Umbilical cord (tissue), 1 donor: ENCODE measurements at regions not wholly inside any gene's neighbourhood (a gene's known extent, or its start where the extent isn't known, plus 50 kb on each side); places are given as distances from the start of the nearest gene placed in this dataset.

Experiments used
- DNase-seq: peaks from one replicate; pipeline ENCODE4 v3.0.0-alpha.2; 2015; ENCODE audit warnings: low spot score

- no peak for DNase-seq
Observed at GRCh38 chr1:39085174-39085573, 59.0 kb downstream of the NDUFS5 start.

- DNase-seq = peak; percentile 57
Observed at GRCh38 chr1:39086386-39086785, 60.2 kb downstream of the NDUFS5 start.

GRCh38 chr1:39086865-39087409 is 60.8 kb downstream of the NDUFS5 start:
- peak; percentile 91 for DNase-seq

GRCh38 chr1:39087435-39087834 is 61.3 kb downstream of the NDUFS5 start:
- no peak for DNase-seq

- no peak for DNase-seq
Observed at GRCh38 chr1:39088658-39089057, 62.5 kb downstream of the NDUFS5 start.

- DNase-seq = no peak
Observed at GRCh38 chr1:39089931-39090521, 63.9 kb downstream of the NDUFS5 start.

GRCh38 chr1:39090757-39091380 is 64.7 kb downstream of the NDUFS5 start:
- no peak for DNase-seq

GRCh38 chr1:39091845-39092645 is 65.9 kb downstream of the NDUFS5 start:
- peak; percentile 75 for DNase-seq

- DNase-seq = no peak
Observed at GRCh38 chr1:39094685-39095084, 68.5 kb downstream of the NDUFS5 start.

GRCh38 chr1:39098546-39099250 is 72.5 kb downstream of the NDUFS5 start:
- DNase-seq = peak; percentile 89

- peak; percentile 76 for DNase-seq
Observed at GRCh38 chr1:39102537-39103327, 76.6 kb downstream of the NDUFS5 start.

GRCh38 chr1:39103328-39104157 is 77.4 kb downstream of the NDUFS5 start:
- DNase-seq = no peak

GRCh38 chr1:39104158-39105060 is 78.3 kb downstream of the NDUFS5 start:
- DNase-seq = no peak

GRCh38 chr1:39105061-39105840 is 79.1 kb downstream of the NDUFS5 start:
- peak; percentile 79 for DNase-seq

- peak; percentile 71 for DNase-seq
Observed at GRCh38 chr1:39105841-39106765, 80.0 kb downstream of the NDUFS5 start.

GRCh38 chr1:39106801-39107327 is 80.7 kb downstream of the NDUFS5 start:
- no peak for DNase-seq
